ENCODE measurements at regions not wholly inside any gene's neighbourhood (a gene's known extent, or its start where the extent isn't known, plus 50 kb on each side); places are given as distances from the start of the nearest gene placed in this dataset.

- no TSS peak for BruUV-seq (replicated peaks)
- no peaks in the 10 kb centered on the region for H3K27me3 ChIP-seq (ENCODE audit: control insufficient read depth in 2 of 2, insufficient read depth in 2 of 2, low read length in 2 of 2)
- TF ChIP-seq POLR2AphosphoS5 (IDR thresholded peaks at IDR 0.05; ENCODE audit: insufficient read depth, low read depth, low read length) (no peak), GATA2 (IDR thresholded peaks at IDR 0.05; ENCODE audit: insufficient read depth, insufficient read length, low read depth, low read length) (no peak), EZH2 (IDR thresholded peaks at IDR 0.05; ENCODE audit: borderline replicate concordance, low read depth, low read length, severe bottlenecking) (no peak), FOS (IDR thresholded peaks at IDR 0.05; ENCODE audit: borderline replicate concordance, insufficient read depth, low read length) (no peak), POLR2A (IDR thresholded peaks at IDR 0.05; ENCODE audit: low read depth, low read length) (no peak), MYC (IDR thresholded peaks at IDR 0.05; ENCODE audit: low read depth, low read length) (no peak), JUN (IDR thresholded peaks at IDR 0.05; ENCODE audit: borderline replicate concordance, insufficient read depth, insufficient read length, low read depth) (no peak)
- TF ChIP-seq, protein P1, sequence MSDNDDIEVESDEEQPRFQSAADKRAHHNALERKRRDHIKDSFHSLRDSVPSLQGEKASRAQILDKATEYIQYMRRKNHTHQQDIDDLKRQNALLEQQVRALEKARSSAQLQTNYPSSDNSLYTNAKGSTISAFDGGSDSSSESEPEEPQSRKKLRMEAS (IDR thresholded peaks at IDR 0.05; ENCODE audit: insufficient read depth, insufficient read length): no peak
- TF ChIP-seq, protein P2, sequence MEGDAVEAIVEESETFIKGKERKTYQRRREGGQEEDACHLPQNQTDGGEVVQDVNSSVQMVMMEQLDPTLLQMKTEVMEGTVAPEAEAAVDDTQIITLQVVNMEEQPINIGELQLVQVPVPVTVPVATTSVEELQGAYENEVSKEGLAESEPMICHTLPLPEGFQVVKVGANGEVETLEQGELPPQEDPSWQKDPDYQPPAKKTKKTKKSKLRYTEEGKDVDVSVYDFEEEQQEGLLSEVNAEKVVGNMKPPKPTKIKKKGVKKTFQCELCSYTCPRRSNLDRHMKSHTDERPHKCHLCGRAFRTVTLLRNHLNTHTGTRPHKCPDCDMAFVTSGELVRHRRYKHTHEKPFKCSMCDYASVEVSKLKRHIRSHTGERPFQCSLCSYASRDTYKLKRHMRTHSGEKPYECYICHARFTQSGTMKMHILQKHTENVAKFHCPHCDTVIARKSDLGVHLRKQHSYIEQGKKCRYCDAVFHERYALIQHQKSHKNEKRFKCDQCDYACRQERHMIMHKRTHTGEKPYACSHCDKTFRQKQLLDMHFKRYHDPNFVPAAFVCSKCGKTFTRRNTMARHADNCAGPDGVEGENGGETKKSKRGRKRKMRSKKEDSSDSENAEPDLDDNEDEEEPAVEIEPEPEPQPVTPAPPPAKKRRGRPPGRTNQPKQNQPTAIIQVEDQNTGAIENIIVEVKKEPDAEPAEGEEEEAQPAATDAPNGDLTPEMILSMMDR (IDR thresholded peaks at IDR 0.05; ENCODE audit: extremely low read depth in 1 of 2, insufficient read depth in 1 of 2, low read depth in 1 of 2, low read length in 2 of 2): no peak
These were observed 143.9 kb downstream of the PDGFRA start for GRCh38 chr4:54372951-54373350.

More at GRCh38 chr4:54372951-54373350, 143.9 kb downstream of the PDGFRA start:
- dilution Hi-C loops (cut with MboI; ENCODE audit: extremely low pct_ligation_motif_present, low sequenced_read_pairs) (no loop called here), intact Hi-C loops (cut with micrococcal nuclease) (no loop called here)
- no peak overlapping the region for H3K27ac ChIP-seq (ENCODE audit: insufficient read depth, low read depth, low read length)
- POLR2A ChIA-PET: no interaction called here
- CTCF ChIA-PET: interaction anchor here (0.6 to 1.2 kb wide), 3 partner anchors 12 to 53 kb away, joined by 3 to 4 read pairs (median 3); no protein-coding TSS in a partner anchor
- FAIRE-seq (no peak), DNase-seq (ENCODE audit: low read depth, low spot score) (no peak)
- no peaks in the 10 kb centered on the region for H3K79me2 ChIP-seq (ENCODE audit: control insufficient read depth, insufficient read depth, low read length)
- H3K4me2 ChIP-seq (ENCODE audit: insufficient read depth, low read length): no peak overlapping the region
- H3K4me1 ChIP-seq (ENCODE audit: control insufficient read depth, extremely low read depth, insufficient read depth, low read length): no peaks in the 10 kb centered on the region
- H3K9ac ChIP-seq (replicated peaks; ENCODE audit: extremely low read depth, insufficient read depth, low read length): no peak overlapping the region
- no peaks in the 10 kb centered on the region for H4K20me1 ChIP-seq (replicated peaks; ENCODE audit: control insufficient read depth, extremely low read depth, insufficient read depth, low read length)
- no peaks in the 10 kb centered on the region for H3K36me3 ChIP-seq (ENCODE audit: control insufficient read depth in 2 of 2, extremely low read depth in 1 of 2, insufficient read depth in 2 of 2, low read length in 2 of 2)
- no peaks in the 10 kb centered on the region for H3K9me3 ChIP-seq (replicated peaks; ENCODE audit: control insufficient read depth, insufficient read depth, low read length)
- no peaks in the 10 kb centered on the region for H3K9me1 ChIP-seq (replicated peaks; ENCODE audit: control insufficient read depth, extremely low read depth, insufficient read depth, low read length)
- no peak overlapping the region for H2AFZ ChIP-seq (ENCODE audit: low read depth, low read length)
- no peak overlapping the region for H3K4me3 ChIP-seq (replicated peaks in 1 of 3; ENCODE audit: insufficient read depth in 1 of 3, low read depth in 1 of 3, low read length in 3 of 3)
